Stimulated activated CD4-positive, alpha-beta T cell treated with anti-CD3 and anti-CD28 coated beads, Interleukin-15, amount 100 ng/mL, for 1 hour (primary cell): ENCODE measurements at regions not wholly inside any gene's neighbourhood (a gene's known extent, or its start where the extent isn't known, plus 50 kb on each side); places are given as distances from the start of the nearest gene placed in this dataset.
"Not testable (repeated sequence)": the region's sequence is repeated elsewhere in the genome, so short reads cannot be mapped to it uniquely, and the experiment has no call there.

Experiments used
- DNase-seq, 2 donors: peaks; one replicate each; pipeline ENCODE4 v3.0.0-alpha.2; 2020; ENCODE audit warnings: low read depth in 1 of 2, low spot score in 1 of 2

- DNase-seq, result no peak
Observed at GRCh38 chr15:25067725-25068309, 113.0 kb downstream of the SNRPN start.

GRCh38 chr15:25068696-25069095, 113.9 kb downstream of the SNRPN start:
- no peak for DNase-seq

- DNase-seq, result no peak
Observed at GRCh38 chr15:25070353-25070963, 115.7 kb downstream of the SNRPN start.

- DNase-seq, result no peak
Observed at GRCh38 chr15:25072857-25073476, 118.2 kb downstream of the SNRPN start.

GRCh38 chr15:25087137-25087536, 132.3 kb downstream of the SNRPN start:
- no peak for DNase-seq

GRCh38 chr15:25088261-25088790, 133.5 kb downstream of the SNRPN start:
- no peak for DNase-seq

- no peak for DNase-seq
Observed at GRCh38 chr15:25089577-25089976, 134.8 kb downstream of the SNRPN start.

GRCh38 chr15:25090073-25090733, 135.4 kb downstream of the SNRPN start:
- DNase-seq, result no peak

GRCh38 chr15:25091421-25092158, 136.8 kb downstream of the SNRPN start:
- no peak for DNase-seq

GRCh38 chr15:25092661-25093060, 137.9 kb downstream of the SNRPN start:
- DNase-seq, result no peak

- DNase-seq, result no peak
Observed at GRCh38 chr15:25093455-25094029, 138.8 kb downstream of the SNRPN start.

- no peak for DNase-seq
Observed at GRCh38 chr15:25094066-25094465, 139.3 kb downstream of the SNRPN start.

GRCh38 chr15:25094519-25094918, 139.7 kb downstream of the SNRPN start:
- DNase-seq, result no peak

- no peak for DNase-seq
Observed at GRCh38 chr15:25095179-25095578, 140.4 kb downstream of the SNRPN start.

- not testable (repeated sequence) for DNase-seq
Observed at GRCh38 chr15:25099966-25100365, 145.2 kb downstream of the SNRPN start.

- DNase-seq, result no peak
Observed at GRCh38 chr15:25106209-25106608, 151.4 kb downstream of the SNRPN start.

- no peak for DNase-seq
Observed at GRCh38 chr15:25133804-25134203, 179.0 kb downstream of the SNRPN start.

- no peak for DNase-seq
Observed at GRCh38 chr15:25134546-25134945, 179.8 kb downstream of the SNRPN start.

- DNase-seq, result no peak
Observed at GRCh38 chr15:25136119-25136518, 181.3 kb downstream of the SNRPN start.

- DNase-seq, result no peak
Observed at GRCh38 chr15:25137013-25137412, 182.2 kb downstream of the SNRPN start.

GRCh38 chr15:25169318-25169717, 214.5 kb downstream of the SNRPN start:
- DNase-seq, result no peak
